ENCODE measurements at regions not wholly inside any gene's neighbourhood (a gene's known extent, or its start where the extent isn't known, plus 50 kb on each side); places are given as distances from the start of the nearest gene placed in this dataset.
"Not testable (repeated sequence)": the region's sequence is repeated elsewhere in the genome, so short reads cannot be mapped to it uniquely, and the experiment has no call there.

DNA sequence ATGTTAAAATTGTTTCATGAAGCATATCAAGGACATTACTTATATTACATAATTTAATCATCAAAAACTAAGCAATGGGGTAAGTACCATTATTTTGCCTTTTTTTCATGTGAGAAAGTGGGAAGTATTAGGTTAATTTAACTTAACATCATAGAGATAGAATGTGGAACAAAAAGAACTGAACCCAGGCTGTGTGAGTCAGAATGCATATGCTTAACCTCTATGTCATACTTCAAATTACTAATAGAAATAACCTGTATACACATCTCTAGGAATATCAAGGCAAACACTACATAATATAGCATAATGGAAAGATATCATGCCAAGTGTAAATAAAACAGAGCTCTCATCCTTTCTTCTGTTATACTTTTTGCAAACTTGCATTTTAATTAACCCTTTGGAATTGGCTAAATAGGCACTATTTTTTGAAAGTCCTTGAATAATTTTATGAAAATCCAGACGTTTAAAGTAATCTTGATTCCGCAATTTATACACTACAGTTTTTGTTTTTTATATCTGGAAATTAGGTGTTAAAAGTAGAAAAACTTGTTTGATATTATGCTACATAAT, 777.7 kb downstream of the SLC6A15 start:
- Histone ChIP-seq H3K9ac (no peak overlapping the region), H3K36me3 (no peaks in the 10 kb centered on the region), H3K27me3 (no peaks in the 10 kb centered on the region), H4K20me1 (no peaks in the 10 kb centered on the region), H3K4me2 (no peak overlapping the region), H3K27ac (no peak overlapping the region), H3K9me3 (replicated peaks in 1 of 11) (no peaks in the 10 kb centered on the region), H3K4me3 (no peak overlapping the region), H3K4me1 (peaks cover 0 to 5% (median 0%) of the 10 kb centered on the region in 10 experiments; a peak in 1 of 20 replicates)
- TF ChIP-seq Cebpa-rat (IDR thresholded peaks at IDR 0.05): no peak

DNA sequence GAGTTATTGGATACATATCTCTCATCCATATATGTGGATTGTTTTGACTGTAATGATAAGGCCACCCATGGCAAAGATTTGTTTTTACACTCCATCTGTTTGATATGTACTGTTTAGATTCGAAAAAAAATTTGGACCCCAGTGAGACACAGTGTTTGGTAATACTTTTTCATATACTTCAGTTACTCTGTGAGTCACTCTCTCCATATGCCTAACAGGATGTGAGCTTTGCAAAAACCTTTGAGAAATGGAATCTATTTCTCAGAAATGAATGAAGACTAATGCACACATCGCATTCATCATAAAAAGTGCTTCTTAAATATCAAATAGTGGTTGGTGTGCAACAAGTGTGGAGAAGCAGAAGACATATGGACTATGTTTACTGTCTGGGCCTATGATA, 781.5 kb downstream of the SLC6A15 start:
- Histone ChIP-seq H3K27me3 (no peaks in the 10 kb centered on the region), H3K9ac (no peak overlapping the region), H3K36me3 (no peaks in the 10 kb centered on the region), H3K27ac (no peak overlapping the region), H4K20me1 (no peaks in the 10 kb centered on the region), H3K4me1 (peaks cover 0 to 5% (median 0%) of the 10 kb centered on the region in 10 experiments; a peak in 1 of 20 replicates), H3K9me3 (replicated peaks in 1 of 11) (no peaks in the 10 kb centered on the region), H3K4me3 (no peak overlapping the region), H3K4me2 (no peak overlapping the region)
- no peak for TF ChIP-seq Cebpa-rat (IDR thresholded peaks at IDR 0.05)

DNA sequence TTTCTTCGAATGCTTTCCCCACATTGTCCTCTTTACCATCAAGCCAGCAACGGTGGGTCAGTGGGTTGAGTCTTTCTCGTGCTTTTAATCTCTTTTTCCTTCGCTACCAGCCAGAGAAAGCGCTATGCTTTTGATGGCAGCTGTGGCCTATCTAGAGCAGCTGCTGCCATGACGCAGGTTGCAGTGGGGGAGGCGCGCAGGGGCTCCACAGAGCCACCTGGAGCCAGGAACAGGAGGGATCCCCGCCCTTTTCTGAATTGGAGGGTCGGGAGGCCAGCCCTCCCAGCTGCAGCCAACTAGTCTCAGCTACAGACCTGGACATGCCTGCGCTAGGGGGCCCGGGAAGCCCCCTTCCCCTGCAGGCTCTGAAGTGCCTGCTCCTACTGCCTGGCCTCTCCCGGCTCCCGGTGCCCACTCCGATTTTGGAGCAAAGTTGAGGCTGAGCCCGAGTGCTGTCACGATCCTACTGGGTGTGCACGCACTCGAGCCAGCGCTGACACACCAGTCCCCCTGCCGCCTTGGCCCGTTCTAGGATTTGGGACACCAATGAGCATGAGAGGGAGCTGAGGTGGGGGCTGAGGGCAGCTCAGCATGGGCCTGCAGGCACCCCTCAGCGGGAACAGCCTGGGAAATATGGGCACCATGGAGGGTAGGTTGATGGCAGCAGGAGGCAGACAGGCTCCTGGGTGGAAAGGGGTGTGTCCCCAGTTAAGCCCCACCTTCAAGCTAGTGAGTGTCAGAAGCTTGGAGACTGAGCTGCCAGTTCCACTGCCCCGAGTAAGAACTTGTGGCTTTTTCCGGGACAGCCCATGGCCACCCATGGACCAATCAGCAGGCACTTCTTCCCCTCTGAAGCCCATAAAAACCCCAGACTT, 784.2 kb downstream of the SLC6A15 start:
- Histone ChIP-seq H3K9ac (no peak overlapping the region), H4K20me1 (no peaks in the 10 kb centered on the region), H3K4me2 (no peak overlapping the region), H3K27me3 (no peaks in the 10 kb centered on the region), H3K9me3 (replicated peaks in 1 of 11) (no peaks in the 10 kb centered on the region), H3K27ac (no peak overlapping the region), H3K4me1 (peaks cover 0 to 5% (median 0%) of the 10 kb centered on the region in 10 experiments; a peak in 1 of 20 replicates), H3K36me3 (no peaks in the 10 kb centered on the region), H3K4me3 (no peak overlapping the region)
- no peak for TF ChIP-seq Cebpa-rat (IDR thresholded peaks at IDR 0.05)

DNA sequence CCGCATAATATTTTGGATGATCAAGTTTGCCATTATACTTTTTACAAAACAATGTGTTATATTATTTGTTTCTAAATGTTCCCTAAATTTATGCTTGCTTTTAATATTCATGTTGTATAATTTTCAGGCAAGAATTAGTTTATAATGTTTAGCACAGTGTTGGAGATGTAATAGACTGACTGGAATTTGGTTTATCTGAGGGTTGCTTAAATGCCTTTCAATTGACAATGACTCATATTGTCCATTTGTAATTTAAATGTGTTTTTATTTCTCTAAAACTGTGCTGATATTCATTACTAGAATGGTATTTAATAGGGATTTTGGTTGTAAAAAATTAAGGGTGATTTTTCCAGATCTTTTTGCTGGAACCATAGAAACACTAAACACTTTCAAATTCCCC, 788.4 kb downstream of the SLC6A15 start:
- no peak overlapping the region for H3K4me3 ChIP-seq
- no peaks in the 10 kb centered on the region for H4K20me1 ChIP-seq
- no peaks in the 10 kb centered on the region for H3K27me3 ChIP-seq
- H3K4me2 ChIP-seq: no peak overlapping the region
- no peaks in the 10 kb centered on the region for H3K4me1 ChIP-seq
- H3K9ac ChIP-seq: no peak overlapping the region
- no peak for TF ChIP-seq Cebpa-rat (IDR thresholded peaks at IDR 0.05)
- H3K9me3 ChIP-seq (replicated peaks in 1 of 11): no peaks in the 10 kb centered on the region
- H3K27ac ChIP-seq: no peak overlapping the region
- H3K36me3 ChIP-seq: no peaks in the 10 kb centered on the region

DNA sequence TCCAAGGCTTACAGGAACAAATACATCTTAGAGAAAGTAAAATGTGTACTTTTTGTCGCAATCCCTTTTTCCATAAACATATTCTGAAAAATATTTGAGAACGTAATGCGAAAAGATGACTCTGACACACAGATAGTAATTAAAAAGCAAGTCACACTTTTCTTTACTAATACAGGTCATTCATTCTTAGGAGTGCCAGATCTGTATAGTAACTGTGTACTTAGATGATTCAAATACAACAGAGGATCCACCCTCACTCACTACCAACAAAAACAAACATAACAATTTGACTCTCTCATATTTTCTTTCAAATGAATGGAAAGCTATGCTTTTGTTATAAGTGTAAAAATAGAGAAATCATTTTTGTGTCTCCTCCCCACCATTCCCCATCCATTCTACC, 795.4 kb downstream of the SLC6A15 start:
- no peak overlapping the region for H3K27ac ChIP-seq
- no peak overlapping the region for H3K9ac ChIP-seq
- H3K4me2 ChIP-seq: no peak overlapping the region
- H4K20me1 ChIP-seq: no peaks in the 10 kb centered on the region
- H3K9me3 ChIP-seq (replicated peaks in 1 of 11): no peaks in the 10 kb centered on the region; a peak in 1 of 22 replicates
- no peaks in the 10 kb centered on the region for H3K36me3 ChIP-seq
- H3K4me3 ChIP-seq: no peak overlapping the region
- no peaks in the 10 kb centered on the region for H3K27me3 ChIP-seq
- TF ChIP-seq Cebpa-rat (IDR thresholded peaks at IDR 0.05): no peak
- H3K4me1 ChIP-seq: no peaks in the 10 kb centered on the region

DNA sequence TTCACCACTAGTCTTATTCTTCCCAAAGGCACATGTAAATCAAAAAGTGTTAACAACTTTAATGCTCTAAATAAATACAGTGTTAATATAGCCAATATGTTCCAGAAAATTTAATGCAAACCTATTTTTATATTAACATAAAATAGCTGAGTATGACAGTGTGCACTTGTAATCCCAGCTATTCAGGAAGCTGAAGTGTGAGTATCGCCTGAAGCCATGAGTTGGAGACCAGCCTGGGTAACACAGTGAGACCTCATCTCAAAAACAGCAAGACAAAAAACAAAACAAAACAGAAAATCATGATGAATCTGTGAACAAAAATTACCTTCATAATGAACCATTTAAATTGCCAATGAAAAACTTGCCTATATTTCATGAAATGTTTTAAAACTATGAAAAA, 798.9 kb downstream of the SLC6A15 start:
- no peaks in the 10 kb centered on the region for H3K36me3 ChIP-seq
- no peak overlapping the region for H3K4me2 ChIP-seq
- no peak overlapping the region for H3K27ac ChIP-seq
- no peak for TF ChIP-seq Cebpa-rat (IDR thresholded peaks at IDR 0.05)
- H3K9ac ChIP-seq: no peak overlapping the region
- H3K27me3 ChIP-seq: no peaks in the 10 kb centered on the region
- no peaks in the 10 kb centered on the region for H4K20me1 ChIP-seq
- no peak overlapping the region for H3K4me3 ChIP-seq
- peaks cover 0 to 5% (median 0%) of the 10 kb centered on the region in 11 experiments; a peak in 2 of 22 replicates for H3K9me3 ChIP-seq (replicated peaks in 1 of 11)
- H3K4me1 ChIP-seq: no peaks in the 10 kb centered on the region

DNA sequence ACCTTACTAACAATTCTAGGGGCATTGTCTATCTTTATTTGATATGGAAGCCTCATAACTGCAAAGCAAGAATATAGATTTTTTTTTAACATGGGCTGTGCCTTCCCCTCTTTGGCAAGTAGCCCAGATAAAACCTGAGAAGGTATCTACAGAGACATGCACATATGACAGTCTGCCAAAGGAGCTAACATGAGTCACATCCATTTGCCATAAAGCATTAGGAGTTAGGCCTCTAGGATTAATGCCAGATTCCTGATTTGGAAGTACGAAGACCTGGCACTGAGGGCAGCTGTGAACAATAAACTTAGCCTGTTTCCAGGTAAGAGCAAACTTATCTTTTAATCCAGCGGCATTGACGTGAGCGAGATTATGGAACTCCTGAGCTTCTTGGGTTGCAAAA, 808.7 kb downstream of the SLC6A15 start:
- H4K20me1 ChIP-seq, H3K4me2 ChIP-seq, H3K9ac ChIP-seq, H3K27ac ChIP-seq, H3K4me1 ChIP-seq, H3K36me3 ChIP-seq, H3K4me3 ChIP-seq, H3K27me3 ChIP-seq: not testable (repeated sequence)
- H3K9me3 ChIP-seq (replicated peaks in 1 of 11): peaks cover 43 to 58% (median 52%) of the 10 kb centered on the region in 11 experiments

DNA sequence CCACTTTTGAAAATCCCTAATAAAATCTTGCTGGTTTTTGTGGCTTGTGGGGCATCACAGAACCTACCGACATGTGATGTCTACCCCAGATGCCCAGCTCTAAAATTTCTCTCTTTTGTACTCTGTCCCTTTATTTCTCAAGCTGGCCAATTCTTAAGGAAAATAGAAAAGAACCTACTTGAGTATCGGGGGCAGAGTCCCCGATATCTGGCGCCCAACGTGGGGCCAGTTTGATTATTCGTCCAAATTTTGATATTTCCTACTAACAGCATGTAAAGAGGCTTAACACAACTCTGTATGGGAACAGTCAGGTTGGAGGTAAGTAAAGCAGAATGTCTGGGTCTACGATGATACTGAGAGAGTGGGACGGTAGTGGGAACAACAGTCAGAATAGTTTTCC, 810.6 kb downstream of the SLC6A15 start:
- H3K9ac ChIP-seq, H3K27me3 ChIP-seq, H3K4me1 ChIP-seq, H4K20me1 ChIP-seq, H3K4me2 ChIP-seq, H3K27ac ChIP-seq, H3K4me3 ChIP-seq, H3K36me3 ChIP-seq: not testable (repeated sequence)
- peaks cover 55 to 76% (median 67%) of the 10 kb centered on the region in 11 experiments for H3K9me3 ChIP-seq (replicated peaks in 1 of 11)

DNA sequence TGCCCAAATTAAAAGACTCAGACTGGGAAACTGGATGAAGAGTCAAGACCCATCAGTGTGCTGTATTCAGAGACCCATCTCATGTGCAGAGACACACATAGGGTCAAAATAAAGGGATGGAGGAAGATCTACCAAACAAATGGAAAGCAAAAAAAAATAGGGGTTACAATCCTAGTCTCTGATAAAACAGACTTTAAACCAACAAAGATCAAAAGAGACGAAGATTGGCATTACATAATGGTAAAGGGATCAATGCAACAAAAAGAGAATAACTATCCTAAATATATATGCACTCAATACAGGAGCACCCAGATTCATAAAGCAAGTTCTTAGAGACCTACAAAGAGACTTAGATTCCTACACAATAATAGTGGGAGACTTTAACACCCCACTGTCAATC, 813.0 kb downstream of the SLC6A15 start:
- not testable (repeated sequence) for H3K4me3 ChIP-seq, H3K9ac ChIP-seq, H3K4me2 ChIP-seq, H4K20me1 ChIP-seq, H3K4me1 ChIP-seq, H3K27ac ChIP-seq, H3K36me3 ChIP-seq, H3K27me3 ChIP-seq
- peaks cover 50 to 79% (median 67%) of the 10 kb centered on the region in 11 experiments for H3K9me3 ChIP-seq (replicated peaks in 1 of 11)

DNA sequence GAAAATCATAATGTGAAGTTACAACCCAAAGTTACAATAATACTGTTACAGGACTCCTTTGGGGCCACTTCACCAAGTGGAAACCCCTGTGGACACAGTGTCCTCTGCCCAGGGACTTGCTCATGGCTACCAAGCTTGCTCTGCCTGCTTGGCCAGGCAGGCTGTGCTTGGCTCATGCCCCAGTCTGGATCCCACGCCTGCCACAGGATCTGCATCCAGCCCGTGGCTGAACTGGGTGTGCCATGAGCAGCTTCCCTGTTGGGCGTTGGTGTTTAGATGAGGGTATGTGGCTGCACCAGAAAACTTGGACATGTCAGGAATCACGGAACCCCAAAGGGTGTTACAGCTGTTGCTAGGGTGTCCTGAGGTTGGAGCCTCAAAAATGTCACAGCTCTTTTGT, 820.9 kb downstream of the SLC6A15 start:
- Histone ChIP-seq H3K4me2 (no peak overlapping the region), H4K20me1 (no peaks in the 10 kb centered on the region), H3K4me1 (peaks cover 0 to 6% (median 0%) of the 10 kb centered on the region in 10 experiments; a peak in 3 of 20 replicates), H3K9ac (no peak overlapping the region), H3K36me3 (no peaks in the 10 kb centered on the region), H3K27ac (no peak overlapping the region), H3K9me3 (replicated peaks in 1 of 11) (peaks cover 0 to 12% (median 8%) of the 10 kb centered on the region in 11 experiments; a peak in 9 of 22 replicates), H3K27me3 (no peaks in the 10 kb centered on the region), H3K4me3 (no peak overlapping the region)
- TF ChIP-seq Cebpa-rat (IDR thresholded peaks at IDR 0.05): no peak
